Upper lobe of left lung (tissue), 6 donors: ENCODE measurements at regions not wholly inside any gene's neighbourhood (a gene's known extent, or its start where the extent isn't known, plus 50 kb on each side); places are given as distances from the start of the nearest gene placed in this dataset.
A peak's percentile ranks its signal among the peaks of the same experiment; 100 is the strongest.
"Not testable (repeated sequence)": the region's sequence is repeated elsewhere in the genome, so short reads cannot be mapped to it uniquely, and the experiment has no call there.

ENCODE experiments used
- ATAC-seq, 2 donors: fragments of 200-7000 bp; cut with Tn5 transposase; one replicate each; pipeline ENCODE4 v1.9.1; 2022; ENCODE audit warnings: mild to moderate bottlenecking in 2 of 2, moderate library complexity in 2 of 2; ENCODE audit not compliant: low FRiP score in 2 of 2
- DNase-seq, 2 donors: peaks; one replicate each; pipeline ENCODE4 v3.0.0-alpha.2; 2019 to 2020
- H3K27ac ChIP-seq, 4 donors: fragments of 200-600 bp; sonication (generic); one replicate each; pipeline ENCODE4 v1.5.1; 2016 to 2019
- H3K27me3 ChIP-seq, 4 donors: fragments of 200-600 bp; sonication (generic); one replicate each; pipeline ENCODE4 v1.5.1; 2017 to 2019
- H3K36me3 ChIP-seq, 4 donors: fragments of 200-600 bp; sonication (generic); one replicate each; pipeline ENCODE4 v1.5.1; 2016 to 2019
- H3K4me1 ChIP-seq, 4 donors: fragments of 200-600 bp; sonication (generic); one replicate each; pipeline ENCODE4 v1.5.1; 2018 to 2019
- H3K4me3 ChIP-seq, 4 donors: fragments of 200-600 bp; sonication (generic); one replicate each; pipeline ENCODE4 v1.5.1; 2017 to 2019; ENCODE audit warnings: mild to moderate bottlenecking in 2 of 4, moderate library complexity in 1 of 4
- H3K9me3 ChIP-seq, 4 donors: fragments of 200-600 bp; sonication (generic); one replicate each; pipeline ENCODE4 v1.5.1; 2018 to 2019
- CTCF ChIP-seq, 6 experiments: fragments of 450-650 bp in 4 of 6; fragments of 200-600 bp in 2 of 6; sonication (generic) in 2 of 6; IDR thresholded peaks; one replicate each; pipeline ENCODE4 v1.5.1; 2016 to 2019; ENCODE audit warnings: antibody characterized with exemption in 6 of 6
- EP300 ChIP-seq, 4 donors: sonication (generic); formaldehyde crosslinking; IDR thresholded peaks; one replicate each; pipeline ENCODE4 v1.5.1; 2017; ENCODE audit warnings: antibody characterized with exemption in 4 of 4, control low read depth in 2 of 4
- POLR2A ChIP-seq, 4 donors: fragments of 450-650 bp; IDR thresholded peaks; one replicate each; pipeline ENCODE4 v1.5.1; 2016 to 2017; ENCODE audit warnings: antibody characterized with exemption in 4 of 4, mild to moderate bottlenecking in 2 of 4
- POLR2AphosphoS5 ChIP-seq, 2 donors: sonication (generic); formaldehyde crosslinking; IDR thresholded peaks; one replicate each; pipeline ENCODE4 v1.5.1; 2017; ENCODE audit warnings: antibody characterized with exemption in 2 of 2
- WGBS, 2 donors: methylation state at CpG; one replicate each; pipeline ENCODE4 v1.1.5; 2017 to 2018; 5-methylcytosine and 5-hydroxymethylcytosine counted together
- donor health status: DM: no; HTN: no; CAD: no; lungs with moderate emphysema.
- donor health status: DM: no; HTN: yes; CAD: no; lungs with severe emphysema.

DNA sequence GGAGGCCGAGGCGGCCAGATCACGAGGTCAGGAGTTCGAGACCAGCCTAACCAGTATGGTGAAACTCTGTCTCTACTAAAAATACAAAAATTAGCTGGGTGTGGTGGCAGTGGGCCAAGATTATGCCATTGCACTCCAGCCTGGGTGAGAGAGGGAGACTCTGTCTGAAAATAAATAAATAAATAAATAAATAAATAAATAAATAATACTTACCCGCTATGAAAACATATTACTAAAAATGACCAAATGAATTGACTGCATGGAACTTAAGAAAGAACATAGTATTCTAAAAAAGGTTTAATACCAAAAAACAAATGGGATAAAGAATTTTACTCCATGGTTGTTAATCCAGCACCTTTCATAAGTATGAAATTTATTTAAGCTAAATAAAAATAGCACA is 305.0 kb downstream of the GATA3 start:
- Histone ChIP-seq H3K36me3 (no peaks in the 10 kb centered on the region), H3K9me3 (no peaks in the 10 kb centered on the region), H3K4me3 (no peak overlapping the region), H3K4me1 (no peaks in the 10 kb centered on the region), H3K27ac (no peak overlapping the region), H3K27me3 (no peaks in the 10 kb centered on the region)
- no peak for TF ChIP-seq EP300 (IDR thresholded peaks at IDR 0.05)
- no peak for TF ChIP-seq POLR2AphosphoS5 (IDR thresholded peaks at IDR 0.05)
- no peak for TF ChIP-seq CTCF (IDR thresholded peaks at IDR 0.05)
- no peak for TF ChIP-seq POLR2A (IDR thresholded peaks at IDR 0.05)
- 97 to 98% methylated on average over 5 of the region's 5 CpGs for WGBS, 2 donors
- ATAC-seq = no peak
- DNase-seq = no peak

DNA sequence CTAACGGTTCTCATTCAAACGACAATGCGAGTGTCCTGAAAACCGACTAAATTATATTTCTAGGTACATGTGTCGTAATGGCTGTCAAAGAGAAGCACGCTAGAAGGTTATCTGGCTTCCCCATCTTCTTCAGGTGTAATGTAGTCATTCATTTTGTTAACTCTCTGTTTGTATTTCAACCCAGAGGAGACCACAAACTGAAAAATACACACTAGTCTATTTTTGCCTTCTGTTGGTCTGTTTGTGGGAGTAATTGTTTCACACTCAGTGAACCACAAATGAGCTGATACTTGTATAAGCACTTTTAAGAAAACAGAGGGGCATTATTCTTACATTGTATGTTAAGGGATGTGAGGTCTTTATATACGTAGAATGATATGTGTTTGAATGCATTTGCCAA is 305.9 kb downstream of the GATA3 start:
- no peak for DNase-seq
- 82 to 86% methylated on average over 7 of the region's 7 CpGs for WGBS, 2 donors

GRCh38 chr10:8360814-8361509 is 306.5 kb downstream of the GATA3 start:
- H3K4me1 ChIP-seq = no peaks in the 10 kb centered on the region
- H3K36me3 ChIP-seq = no peaks in the 10 kb centered on the region
- H3K27me3 ChIP-seq = no peaks in the 10 kb centered on the region
- DNase-seq = no peak
- H3K9me3 ChIP-seq = no peaks in the 10 kb centered on the region
- no peak for ATAC-seq
- no peak for TF ChIP-seq POLR2A (IDR thresholded peaks at IDR 0.05)
- H3K27ac ChIP-seq = no peak overlapping the region
- no peak overlapping the region for H3K4me3 ChIP-seq
- WGBS, 2 donors = 55 to 70% methylated on average over 2 of the region's 2 CpGs

More for the DNA sequence above, 305.9 kb downstream of the GATA3 start:
- Histone ChIP-seq H3K4me1 (no peaks in the 10 kb centered on the region), H3K27ac (no peak overlapping the region), H3K9me3 (no peaks in the 10 kb centered on the region), H3K4me3 (no peak overlapping the region), H3K36me3 (no peaks in the 10 kb centered on the region), H3K27me3 (no peaks in the 10 kb centered on the region)
- ATAC-seq = no peak
- no peak for TF ChIP-seq POLR2AphosphoS5 (IDR thresholded peaks at IDR 0.05)
- no peak for TF ChIP-seq POLR2A (IDR thresholded peaks at IDR 0.05)
- no peak for TF ChIP-seq EP300 (IDR thresholded peaks at IDR 0.05)
- no peak for TF ChIP-seq CTCF (IDR thresholded peaks at IDR 0.05)

GRCh38 chr10:8361510-8361844 is 307.0 kb downstream of the GATA3 start:
- DNase-seq = no peak
- no peaks in the 10 kb centered on the region for H3K27me3 ChIP-seq
- H3K9me3 ChIP-seq = no peaks in the 10 kb centered on the region
- WGBS, 2 donors = 49 to 65% methylated on average over 2 of the region's 2 CpGs
- H3K4me3 ChIP-seq = no peak overlapping the region
- H3K36me3 ChIP-seq = no peaks in the 10 kb centered on the region
- no peaks in the 10 kb centered on the region for H3K4me1 ChIP-seq
- no peak for ATAC-seq
- TF ChIP-seq EP300 (IDR thresholded peaks at IDR 0.05) = no peak
- no peak for TF ChIP-seq CTCF (IDR thresholded peaks at IDR 0.05)
- TF ChIP-seq POLR2A (IDR thresholded peaks at IDR 0.05) = no peak
- no peak for TF ChIP-seq POLR2AphosphoS5 (IDR thresholded peaks at IDR 0.05)
- H3K27ac ChIP-seq = no peak overlapping the region

DNA sequence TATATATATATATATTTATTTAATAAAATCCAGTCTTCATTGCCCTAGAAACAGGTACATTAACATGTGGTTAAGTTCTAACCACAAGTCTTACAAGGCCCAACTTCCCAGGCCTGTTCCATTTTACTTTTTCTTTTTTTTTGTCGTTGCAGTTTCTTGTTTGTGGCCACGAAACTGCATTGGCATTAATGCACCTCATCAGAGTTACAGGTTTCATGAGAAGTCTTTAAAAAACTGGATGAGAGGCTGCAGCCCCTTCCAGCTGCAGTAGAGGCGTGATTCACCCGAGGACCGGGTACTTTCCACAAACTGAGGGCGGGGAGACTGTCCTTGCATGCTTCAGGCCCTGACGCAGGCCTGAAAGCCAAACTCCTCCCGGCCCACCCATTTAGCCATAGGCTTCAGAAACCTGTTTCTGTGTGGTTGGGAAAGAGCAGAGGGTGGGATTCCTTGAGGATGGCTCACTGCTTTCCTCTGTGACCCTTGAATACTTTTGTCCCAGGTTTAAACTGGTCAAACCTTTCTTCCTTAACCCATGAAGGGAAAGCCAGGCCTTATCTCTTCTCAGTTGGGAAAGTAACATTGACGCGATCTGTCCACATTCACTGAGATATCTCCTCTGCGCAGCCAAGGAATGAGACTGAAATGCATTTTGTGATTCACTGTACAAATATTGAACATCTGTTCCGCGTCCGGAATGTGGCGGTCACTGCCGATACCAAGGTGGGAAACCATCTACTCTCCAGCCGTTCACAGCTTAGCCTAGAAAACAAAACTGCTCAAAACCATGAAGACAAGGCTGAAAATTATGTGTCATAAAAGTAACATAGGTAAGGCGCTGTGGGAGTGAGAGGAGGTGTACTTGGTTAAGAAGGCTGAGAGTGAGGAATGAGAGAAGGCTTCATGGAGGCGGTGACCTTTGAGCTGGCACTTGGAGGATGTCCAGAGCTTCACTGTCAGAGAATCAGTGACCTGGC is 311.7 kb downstream of the GATA3 start:
- H3K27ac ChIP-seq = no peak overlapping the region
- H3K4me1 ChIP-seq = peaks cover 0 to 4% (median 0%) of the 10 kb centered on the region in 4 donors
- no peaks in the 10 kb centered on the region for H3K27me3 ChIP-seq
- no peaks in the 10 kb centered on the region for H3K9me3 ChIP-seq
- no peaks in the 10 kb centered on the region for H3K36me3 ChIP-seq
- no peak for DNase-seq
- ATAC-seq = peak in 1 of 2 donors; percentile 87
- H3K4me3 ChIP-seq = no peak overlapping the region
- TF ChIP-seq POLR2AphosphoS5 (IDR thresholded peaks at IDR 0.05) (no peak), POLR2A (IDR thresholded peaks at IDR 0.05) (no peak), EP300 (IDR thresholded peaks at IDR 0.05) (no peak), CTCF (IDR thresholded peaks at IDR 0.05) (no peak)
- 79 to 80% methylated on average over 19 of the region's 19 CpGs for WGBS, 2 donors

DNA sequence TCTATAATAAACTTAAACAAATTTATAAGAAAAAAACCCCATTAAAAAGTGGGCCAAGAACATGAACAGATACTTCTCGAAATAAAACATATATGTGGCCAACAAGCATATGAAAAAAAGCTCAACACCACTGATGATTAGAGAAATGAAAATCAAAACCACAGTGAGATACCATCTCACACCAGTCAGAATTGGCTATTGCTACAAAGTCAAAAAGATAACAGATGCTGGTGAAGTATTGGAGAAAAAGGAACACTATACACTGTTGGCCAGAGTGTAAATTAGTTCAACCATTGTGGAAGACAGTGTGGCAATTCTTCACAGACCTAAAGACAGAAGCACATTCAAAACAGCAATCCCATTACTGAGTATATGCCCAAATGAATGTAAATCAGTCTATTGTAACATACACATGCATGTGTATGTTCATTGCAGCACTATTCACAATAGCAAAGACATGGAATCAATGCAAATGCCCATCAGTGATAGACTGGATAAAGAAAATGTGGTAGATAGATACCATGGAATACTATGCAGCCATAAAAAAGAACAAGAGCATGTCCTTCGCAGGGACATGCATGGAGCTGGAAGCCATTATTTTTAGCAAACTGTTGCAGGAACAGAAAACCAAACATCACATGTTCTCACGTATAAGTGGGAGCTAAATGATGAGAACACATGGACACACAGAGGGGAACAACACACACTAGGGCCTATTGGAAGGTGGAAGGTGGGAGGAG is 313.4 kb downstream of the GATA3 start:
- H3K4me3 ChIP-seq, H3K4me1 ChIP-seq, ATAC-seq, DNase-seq, H3K27ac ChIP-seq, H3K9me3 ChIP-seq, H3K27me3 ChIP-seq, H3K36me3 ChIP-seq: not testable (repeated sequence)
- 90 to 95% methylated on average over 3 of the region's 3 CpGs for WGBS, 2 donors
